ENCODE measurements at regions not wholly inside any gene's neighbourhood (a gene's known extent, or its start where the extent isn't known, plus 50 kb on each side); places are given as distances from the start of the nearest gene placed in this dataset.
"Not testable (repeated sequence)": the region's sequence is repeated elsewhere in the genome, so short reads cannot be mapped to it uniquely, and the experiment has no call there.

DNA sequence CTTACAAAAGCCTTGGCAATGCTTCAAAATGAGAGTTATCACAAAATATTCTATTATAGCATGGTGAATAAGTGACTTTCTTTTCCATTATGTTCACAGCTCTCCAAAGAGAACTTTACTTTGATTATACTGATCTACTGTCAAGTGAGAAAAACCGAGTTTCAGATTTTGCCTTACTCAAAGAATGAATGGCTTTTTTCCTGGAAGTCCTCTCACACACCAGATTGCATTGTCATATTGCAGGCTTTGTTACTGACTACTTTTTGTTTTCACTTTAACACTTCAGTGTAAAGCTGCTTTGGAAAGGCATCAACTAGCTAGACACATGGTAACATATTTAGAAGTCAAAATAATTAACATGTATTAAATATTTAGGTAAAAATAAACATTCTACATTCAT lies 765.2 kb upstream of the NUDT12 start:
- DNase-seq (ENCODE audit: low spot score): no peak

DNA sequence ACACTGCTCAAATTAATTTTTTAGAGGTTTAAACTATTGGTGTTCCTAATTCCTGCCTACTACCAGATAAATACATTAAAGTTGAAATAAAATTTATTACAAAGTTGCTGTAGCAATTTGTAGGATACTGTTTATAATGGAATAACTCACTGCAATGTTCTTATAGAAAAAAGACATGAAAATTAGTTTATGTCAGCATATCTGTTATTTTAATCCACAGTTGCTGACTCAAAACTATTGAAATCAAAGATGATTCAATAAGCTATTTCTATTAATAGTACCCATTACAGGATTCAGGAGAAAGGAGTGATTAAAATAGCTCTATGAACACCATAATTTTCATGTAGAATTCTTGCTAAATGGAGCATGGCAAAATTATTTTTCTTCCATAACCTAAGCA lies 764.4 kb upstream of the NUDT12 start:
- no peak for DNase-seq (ENCODE audit: low spot score)

DNA sequence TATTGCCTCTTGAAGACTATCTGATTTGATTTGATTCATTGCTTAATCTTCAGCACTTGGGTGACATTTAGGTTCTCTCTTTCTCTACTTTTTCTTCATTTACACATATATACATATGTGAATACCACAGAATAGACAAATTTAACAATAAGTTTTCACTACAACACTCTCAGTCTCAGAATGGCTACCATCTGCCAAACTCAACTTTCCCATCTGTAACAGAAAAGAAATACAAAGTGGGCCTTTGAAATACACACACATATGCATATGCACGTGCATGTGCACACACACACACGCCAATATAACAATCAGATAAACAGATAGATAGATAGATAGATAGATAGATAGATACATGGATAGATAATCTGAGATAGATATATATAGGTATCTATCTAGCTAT lies 762.8 kb upstream of the NUDT12 start:
- no peak for DNase-seq (ENCODE audit: low spot score)

GRCh38 chr5:104316676-104317075 lies 754.1 kb upstream of the NUDT12 start:
- not testable (repeated sequence) for DNase-seq (ENCODE audit: low spot score)

DNA sequence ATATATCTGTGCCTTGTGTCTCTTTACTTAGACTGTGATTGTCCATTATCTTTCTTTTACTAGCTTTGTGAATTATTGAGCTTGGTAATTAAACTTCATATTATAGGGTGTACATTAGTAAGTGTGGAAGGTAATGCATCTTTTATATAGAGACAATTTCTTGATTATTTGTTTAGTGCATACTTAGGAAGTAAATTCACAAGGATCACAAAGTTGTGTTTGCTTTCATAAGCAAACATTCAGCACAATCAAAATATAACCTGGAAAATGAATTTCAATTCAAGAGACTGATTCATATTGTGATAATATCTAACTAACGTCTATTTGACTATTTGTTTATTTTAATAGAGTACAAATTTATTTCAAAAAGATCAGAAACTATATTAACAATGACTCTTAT lies 749.9 kb upstream of the NUDT12 start:
- no peak for DNase-seq (ENCODE audit: low spot score)

- no peak for DNase-seq (ENCODE audit: low spot score)
Measured at GRCh38 chr5:104305602-104306001, 743.0 kb upstream of the NUDT12 start.

DNA sequence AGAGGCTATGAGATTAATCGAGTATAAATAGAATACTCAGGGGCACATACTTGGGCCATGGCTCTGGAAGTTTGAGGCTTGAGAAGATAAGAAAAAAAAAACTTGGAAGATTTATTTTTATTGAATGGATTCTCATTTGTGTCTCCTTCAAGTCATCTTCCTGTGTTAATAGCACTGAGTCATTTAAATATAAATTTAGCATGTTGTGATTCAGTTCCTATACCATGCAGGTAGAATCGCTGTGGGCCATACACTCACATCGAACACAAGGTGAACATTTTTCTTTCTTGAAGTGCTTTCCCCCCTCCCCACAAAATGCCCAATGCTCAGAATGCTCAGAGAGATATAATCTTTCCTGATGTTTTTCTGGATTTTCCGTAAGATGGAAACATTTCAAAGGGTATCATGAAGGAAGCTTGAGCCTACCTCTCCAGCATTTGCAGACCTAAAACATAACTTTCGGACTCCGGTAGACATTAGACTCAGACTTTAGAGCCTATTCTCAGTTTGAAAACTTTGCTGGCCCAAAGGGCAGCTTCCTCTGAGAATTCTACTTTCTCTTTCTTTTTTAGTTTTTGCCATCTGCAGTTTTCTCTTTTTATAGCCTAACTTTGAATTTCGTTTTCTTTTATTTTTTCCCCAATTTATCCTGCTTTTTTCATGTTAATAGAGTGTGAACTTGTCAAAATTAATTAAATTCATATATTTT lies 737.6 kb upstream of the NUDT12 start:
- no peak for DNase-seq (ENCODE audit: low spot score)

- no peak for DNase-seq (ENCODE audit: low spot score)
Measured at GRCh38 chr5:104298518-104298917, 735.9 kb upstream of the NUDT12 start.

- DNase-seq (ENCODE audit: low spot score): no peak
Measured at GRCh38 chr5:104297076-104297475, 734.5 kb upstream of the NUDT12 start.

DNA sequence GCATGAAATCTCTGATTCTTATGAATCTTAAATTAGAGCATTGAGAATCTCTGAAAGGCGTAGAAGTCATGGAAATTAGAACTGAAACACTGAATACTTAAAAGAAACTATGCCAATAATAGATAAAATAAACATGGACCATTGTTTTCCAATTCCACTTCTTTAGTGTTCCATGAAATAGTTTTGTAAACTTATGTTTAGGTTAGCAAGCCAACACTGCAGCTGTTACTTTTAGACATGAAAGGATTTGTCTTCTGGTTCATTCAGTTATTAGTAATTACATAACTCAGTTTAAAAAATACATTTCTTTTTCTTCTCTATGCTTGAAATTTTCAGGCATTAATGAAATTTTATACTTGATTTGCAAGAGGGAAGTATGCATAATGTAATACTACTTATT lies 733.4 kb upstream of the NUDT12 start:
- no peak for DNase-seq (ENCODE audit: low spot score)

GRCh38 chr5:104283136-104283535 lies 720.5 kb upstream of the NUDT12 start:
- no peak for DNase-seq (ENCODE audit: low spot score)

DNA sequence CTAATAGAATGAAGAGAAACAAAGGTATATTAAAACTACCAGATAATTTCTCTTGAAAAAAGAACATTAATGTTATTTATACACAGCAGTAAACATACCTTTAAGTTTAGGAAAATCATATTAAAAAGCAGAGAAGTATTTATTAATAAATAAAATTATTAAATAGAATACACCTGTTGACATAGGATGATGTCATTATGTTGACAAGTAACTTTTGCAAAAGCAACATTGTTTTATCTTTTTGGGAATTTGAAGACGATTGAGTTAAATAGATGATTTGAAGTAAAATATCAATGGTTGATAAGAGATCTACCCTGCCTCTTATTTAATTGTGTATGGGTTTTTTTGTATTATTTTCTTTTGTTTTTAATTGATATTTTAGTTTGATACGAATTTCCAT lies 711.1 kb upstream of the NUDT12 start:
- DNase-seq (ENCODE audit: low spot score): no peak

DNA sequence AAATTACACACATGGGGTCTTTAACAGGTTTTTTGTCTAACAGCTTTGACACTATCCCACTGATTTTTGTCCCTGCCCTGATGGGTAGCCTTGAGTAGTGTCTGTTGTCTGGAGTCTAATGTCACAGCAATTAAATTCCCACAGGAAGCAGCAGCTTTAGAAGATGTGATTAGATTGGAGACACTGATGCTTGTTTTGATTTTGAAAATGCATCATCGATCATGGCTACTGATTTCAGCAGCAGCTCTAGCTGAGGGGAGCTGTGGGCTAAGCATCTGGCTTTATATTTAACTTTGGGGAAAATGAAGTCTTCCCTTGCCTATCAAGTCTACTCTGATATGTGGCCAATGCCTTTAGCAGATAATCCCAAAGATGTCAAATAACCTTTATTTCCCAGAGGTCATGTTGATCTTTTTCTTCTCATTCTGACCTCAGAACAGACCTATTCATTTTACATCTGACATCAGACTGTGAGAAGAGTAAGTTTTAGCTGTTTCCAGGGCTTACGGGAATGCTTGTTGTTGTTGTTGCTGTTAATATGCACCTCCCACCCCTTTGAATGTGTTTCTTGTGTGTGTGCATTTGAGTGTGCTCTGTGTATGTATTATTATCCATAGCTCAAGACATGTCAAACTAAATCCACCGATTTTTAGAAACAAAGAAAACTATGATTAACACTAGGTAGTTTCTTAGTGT lies 704.9 kb upstream of the NUDT12 start:
- DNase-seq (ENCODE audit: low spot score): no peak

GRCh38 chr5:104266161-104266560 lies 703.6 kb upstream of the NUDT12 start:
- no peak for DNase-seq (ENCODE audit: low spot score)

GRCh38 chr5:104265531-104266140 lies 703.0 kb upstream of the NUDT12 start:
- no peak for DNase-seq (ENCODE audit: low spot score)

- DNase-seq (ENCODE audit: low spot score): no peak
Measured at GRCh38 chr5:104247260-104247659, 684.7 kb upstream of the NUDT12 start.

DNA sequence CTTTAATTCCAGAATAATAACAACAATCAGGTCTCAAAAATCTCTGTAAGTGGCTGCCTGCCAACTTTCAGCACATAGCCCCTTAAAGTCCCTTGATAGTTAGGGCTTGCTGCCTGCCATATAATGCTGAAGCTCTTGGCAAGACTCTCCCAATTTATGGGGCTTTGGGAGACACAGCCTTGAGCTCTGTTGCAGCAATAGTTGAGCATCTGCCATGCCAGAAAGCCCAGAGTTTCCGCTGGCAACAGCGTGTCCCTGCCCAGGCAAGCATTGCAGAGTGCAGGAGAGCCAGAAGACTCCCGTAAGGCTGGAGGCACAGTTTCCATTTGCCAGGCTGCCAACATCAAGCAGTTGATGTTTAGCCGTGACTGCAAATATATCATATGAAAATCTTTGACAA lies 678.5 kb upstream of the NUDT12 start:
- DNase-seq (ENCODE audit: low spot score): no peak

DNA sequence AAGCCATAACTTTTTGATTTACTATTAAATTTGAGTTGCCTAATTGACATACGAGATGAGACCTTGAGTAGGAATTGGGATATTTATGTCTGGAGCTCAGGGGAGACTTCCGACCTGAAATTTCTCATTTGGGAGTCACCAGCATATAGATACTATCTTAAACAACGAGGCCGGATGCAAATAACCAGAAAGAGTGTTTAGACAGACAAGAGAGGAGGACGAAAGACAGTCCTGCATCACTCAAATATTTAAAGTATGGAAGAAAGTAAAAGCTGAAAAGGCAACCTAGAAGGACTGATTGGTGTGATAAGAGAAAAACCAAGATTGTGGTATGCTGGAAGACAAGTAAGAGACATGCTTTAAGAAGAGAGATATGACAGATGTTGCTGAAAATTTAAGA lies 675.0 kb upstream of the NUDT12 start:
- no peak for DNase-seq (ENCODE audit: low spot score)

DNA sequence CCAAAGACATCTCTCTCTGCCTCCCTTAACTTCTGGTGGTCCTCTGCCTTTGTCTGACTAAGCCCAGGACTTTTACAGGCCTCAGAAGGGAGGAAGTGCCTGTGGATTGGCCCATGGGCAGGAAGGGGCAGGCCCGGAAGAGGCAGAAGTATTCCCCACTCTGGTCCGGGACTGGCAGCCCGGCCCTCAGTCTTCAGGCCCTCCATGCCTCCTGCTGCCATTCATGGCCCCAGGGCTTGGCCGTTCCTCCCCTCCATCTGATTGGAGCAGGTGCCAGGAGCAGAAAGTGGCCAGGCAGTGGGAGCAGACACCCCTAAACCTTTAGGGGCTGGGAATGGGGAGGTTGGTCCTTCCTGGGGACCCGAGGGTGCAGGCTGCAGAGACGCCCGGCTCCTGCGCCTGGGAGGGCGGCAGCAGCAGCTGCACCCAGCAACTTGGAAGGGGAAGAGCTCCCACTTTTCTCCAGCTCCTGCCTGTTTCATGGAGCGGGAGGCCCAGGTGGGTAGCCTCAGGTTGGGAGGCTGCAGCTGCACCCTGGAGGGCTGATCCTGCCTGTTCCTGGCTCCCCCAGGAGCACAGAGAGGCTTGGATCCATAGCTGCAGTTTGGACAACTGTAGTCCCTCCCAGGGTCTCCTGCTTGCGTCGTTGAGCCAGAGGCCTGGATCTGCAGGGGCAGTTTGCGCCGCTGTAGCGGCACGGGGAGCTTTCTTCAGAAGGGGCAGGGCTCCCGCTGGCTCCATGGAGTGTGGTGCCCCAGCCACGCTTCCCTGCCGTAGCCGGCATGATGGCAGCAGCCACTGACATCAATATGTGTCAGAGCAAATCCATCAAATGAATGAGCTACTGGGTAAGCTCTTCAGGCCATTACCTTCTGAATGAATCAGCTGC lies 661.5 kb upstream of the NUDT12 start:
- no peak for DNase-seq (ENCODE audit: low spot score)

GRCh38 chr5:104218200-104218599 lies 655.6 kb upstream of the NUDT12 start:
- DNase-seq (ENCODE audit: low spot score): no peak

GRCh38 chr5:104213216-104213615 lies 650.6 kb upstream of the NUDT12 start:
- no peak for DNase-seq (ENCODE audit: low spot score)

DNA sequence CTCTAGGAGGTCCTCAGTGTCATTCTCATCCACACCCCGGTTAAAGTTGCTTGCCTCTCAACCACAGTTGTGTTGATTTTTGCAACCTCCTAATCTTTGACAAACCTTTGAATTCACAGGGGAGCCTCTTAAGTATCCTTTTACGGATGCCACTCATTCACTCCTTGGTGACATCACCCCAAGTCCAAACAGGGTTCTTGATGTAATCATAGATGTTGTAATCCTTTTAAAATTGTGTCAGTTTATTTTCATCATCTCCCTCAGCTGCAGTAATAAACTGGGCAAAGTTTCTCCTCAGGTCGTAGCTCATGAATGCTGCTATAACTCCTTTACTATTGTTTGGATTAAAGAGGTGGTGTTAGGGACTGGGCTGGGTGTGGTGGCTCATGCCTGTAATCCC lies 637.2 kb upstream of the NUDT12 start:
- DNase-seq (ENCODE audit: low spot score): no peak

DNA sequence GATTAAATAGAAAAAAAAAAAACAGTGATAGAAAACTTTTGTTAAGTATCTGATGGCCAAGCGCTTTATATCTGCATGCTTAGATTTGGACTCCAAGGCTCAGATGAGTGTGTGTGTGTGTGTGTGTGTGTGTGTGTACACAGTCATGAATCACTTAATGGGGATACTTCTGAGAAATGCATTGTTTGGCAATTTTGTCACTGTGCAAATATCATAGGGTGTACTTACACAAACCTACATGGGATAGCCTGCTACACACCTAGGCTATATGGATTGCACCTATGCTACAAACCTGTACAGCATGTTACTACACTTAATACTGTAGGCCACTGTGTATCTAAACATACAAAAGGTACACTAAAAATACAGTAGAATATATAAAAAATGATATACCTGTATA lies 635.6 kb upstream of the NUDT12 start:
- no peak for DNase-seq (ENCODE audit: low spot score)
